ENCODE measurements at regions not wholly inside any gene's neighbourhood (a gene's known extent, or its start where the extent isn't known, plus 50 kb on each side); places are given as distances from the start of the nearest gene placed in this dataset.

- TF ChIP-seq CTCF (conservative IDR thresholded peaks at IDR 0.05; ENCODE audit: low read depth, low read length), result no peak
- TF ChIP-seq EZH2 (IDR thresholded peaks at IDR 0.05; ENCODE audit: borderline replicate concordance, low read depth, low read length, poor library complexity, severe bottlenecking), result no peak
These were observed 2029.9 kb upstream of the AGA start for GRCh38 chr4:179472164-179472563.
